A673 (cell line): ENCODE measurements at regions not wholly inside any gene's neighbourhood (a gene's known extent, or its start where the extent isn't known, plus 50 kb on each side); places are given as distances from the start of the nearest gene placed in this dataset.

Experiments
- BruUV-seq: library from RNA; stranded (reverse); fragments of 400-500 nt; replicated peaks from 2 replicates; lab custom pipeline; 2021; lab: Mats Ljungman, UMichigan
- CTCF ChIA-PET: fragments of 300-600 bp; sonication (Branson Sonifier 250); formaldehyde crosslinking; loops from one replicate; lab custom pipeline; 2022; ENCODE audit warnings: antibody characterized with exemption; lab: Charles Lee
- POLR2A ChIA-PET: fragments of 300-600 bp; sonication (Branson Sonifier 250); formaldehyde crosslinking; loops from one replicate; lab custom pipeline; 2022; ENCODE audit warnings: antibody characterized with exemption; ENCODE audit not compliant: low non-redundant PET; lab: Charles Lee
- DNase-seq: peaks from one replicate; pipeline ENCODE4 v3.0.0-alpha.2; 2015; ENCODE audit warnings: low spot score
- H3K27ac ChIP-seq: fragments of 200-600 bp; sonication (generic); 2 replicates; pipeline ENCODE4 v1.5.1; 2016; ENCODE audit warnings: mixed run types, low read depth, mild to moderate bottlenecking, mixed read lengths, antibody characterized with exemption, low read length; ENCODE audit not compliant: poor library complexity, severe bottlenecking
- H3K27me3 ChIP-seq: fragments of 200-600 bp; sonication (generic); replicated peaks from 2 replicates; pipeline ENCODE4 v1.6.1; 2017; ENCODE audit warnings: mixed run types, low read depth, mild to moderate bottlenecking, mixed read lengths, antibody characterized with exemption, low read length; ENCODE audit not compliant: insufficient read depth, poor library complexity
- H3K36me3 ChIP-seq: fragments of 200-600 bp; sonication (generic); 2 replicates; pipeline ENCODE4 v1.6.1; 2016; ENCODE audit warnings: mixed run types, mild to moderate bottlenecking, mixed read lengths, antibody characterized with exemption, low read length; ENCODE audit not compliant: insufficient read depth, poor library complexity, severe bottlenecking
- H3K4me1 ChIP-seq: fragments of 200-600 bp; sonication (generic); 2 replicates; pipeline ENCODE4 v1.6.1; 2017; ENCODE audit warnings: mixed run types, mild to moderate bottlenecking, mixed read lengths, antibody characterized with exemption, low read length; ENCODE audit not compliant: insufficient read depth, poor library complexity, severe bottlenecking
- H3K4me3 ChIP-seq: fragments of 200-600 bp; sonication (generic); 2 replicates; pipeline ENCODE4 v1.5.1; 2016; ENCODE audit warnings: low read depth, mixed run types, mild to moderate bottlenecking, mixed read lengths, low read length; ENCODE audit not compliant: poor library complexity, severe bottlenecking
- H3K9me3 ChIP-seq: fragments of 200-600 bp; sonication (generic); 2 replicates; pipeline ENCODE4 v1.6.1; 2016; ENCODE audit warnings: mixed run types, low read depth, mild to moderate bottlenecking, mixed read lengths, antibody characterized with exemption, low read length; ENCODE audit not compliant: poor library complexity, severe bottlenecking
- CTCF ChIP-seq: fragments of 300-800, 200-600 bp; sonication (generic); conservative IDR thresholded peaks from 2 replicates; pipeline ENCODE4 v1.5.1; 2017; ENCODE audit warnings: low read depth, mild to moderate bottlenecking, antibody characterized with exemption, low read length, moderate library complexity, mixed read lengths
- EZH2 ChIP-seq: fragments of 200-600 bp; sonication (generic); IDR thresholded peaks from 2 replicates; pipeline ENCODE4 v1.6.1; 2017; ENCODE audit warnings: borderline replicate concordance, low read depth, mild to moderate bottlenecking, mixed read lengths, antibody characterized with exemption, low read length; ENCODE audit not compliant: poor library complexity, severe bottlenecking
- intact Hi-C: fragments of 100-400 bp; cut with micrococcal nuclease; formaldehyde crosslinking; loops from one replicate; pipeline ENCODE4 v1.10.0; 2022; ENCODE audit not compliant: unreplicated experiment

GRCh38 chr16:79349803-79350202 lies 250.7 kb downstream of the MAF start:
- Histone ChIP-seq H3K27me3 (peaks cover 9% of the 10 kb centered on the region), H3K4me1 (no peaks in the 10 kb centered on the region), H3K4me3 (no peak overlapping the region), H3K9me3 (no peaks in the 10 kb centered on the region), H3K36me3 (no peaks in the 10 kb centered on the region), H3K27ac (no peak overlapping the region)
- BruUV-seq, result no TSS peak
- intact Hi-C loops, result loop anchor here (5.0 kb wide), 1 partner anchor 42 kb away; no protein-coding TSS in a partner anchor
- no peak for DNase-seq
- no peak for TF ChIP-seq EZH2
- TF ChIP-seq CTCF, result no peak
- POLR2A ChIA-PET, result no interaction called here
- CTCF ChIA-PET, result no interaction called here

- DNase-seq, result no peak
- H3K4me3 ChIP-seq, result no peak overlapping the region
- H3K9me3 ChIP-seq, result no peaks in the 10 kb centered on the region
- H3K36me3 ChIP-seq, result no peaks in the 10 kb centered on the region
- intact Hi-C loops, result no loop called here
- TF ChIP-seq EZH2 (no peak), CTCF (no peak)
- POLR2A ChIA-PET, result no interaction called here
- peaks cover 9% of the 10 kb centered on the region for H3K27me3 ChIP-seq
- no peaks in the 10 kb centered on the region for H3K4me1 ChIP-seq
- CTCF ChIA-PET, result no interaction called here
- H3K27ac ChIP-seq, result no peak overlapping the region
- no TSS peak for BruUV-seq
These were observed 251.8 kb downstream of the MAF start for GRCh38 chr16:79348521-79349306.

GRCh38 chr16:79347277-79347676 lies 253.3 kb downstream of the MAF start:
- Histone ChIP-seq H3K36me3 (no peaks in the 10 kb centered on the region), H3K4me3 (no peak overlapping the region), H3K9me3 (no peaks in the 10 kb centered on the region), H3K27me3 (peaks cover 9% of the 10 kb centered on the region), H3K27ac (no peak overlapping the region), H3K4me1 (no peaks in the 10 kb centered on the region)
- CTCF ChIA-PET, result no interaction called here
- DNase-seq, result no peak
- no peak for TF ChIP-seq EZH2
- TF ChIP-seq CTCF, result no peak
- POLR2A ChIA-PET, result no interaction called here
- BruUV-seq, result no TSS peak
- intact Hi-C loops, result no loop called here
